AML-193 (cell line): ENCODE measurements at regions not wholly inside any gene's neighbourhood (a gene's known extent, or its start where the extent isn't known, plus 50 kb on each side); places are given as distances from the start of the nearest gene placed in this dataset.

Experiments used
- DNase-seq, 2 experiments: peaks; one replicate each; lab custom pipeline; 2025; lab: John Stamatoyannopoulos, UW

DNA sequence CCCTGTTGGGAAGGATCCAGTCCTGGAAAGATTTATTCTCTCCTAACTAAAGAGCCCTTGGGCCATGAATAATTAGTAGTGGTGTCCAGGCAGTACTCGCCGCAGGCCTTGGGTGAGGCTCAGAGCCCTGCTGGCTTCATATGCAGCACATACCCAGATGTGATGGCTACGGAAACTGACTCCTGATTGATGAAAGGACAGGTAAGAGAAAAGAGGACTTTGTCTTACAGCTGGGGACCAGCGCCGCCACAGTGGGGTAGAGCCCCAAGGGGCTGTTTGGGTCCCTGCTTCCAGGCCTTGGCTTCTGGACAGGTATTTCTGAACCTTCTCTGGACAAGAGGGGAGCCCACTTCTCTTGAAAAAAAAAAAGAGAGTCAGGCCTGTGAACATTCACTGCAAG is 1680.8 kb downstream of the EFNB2 start:
- DNase-seq, result no peak

DNA sequence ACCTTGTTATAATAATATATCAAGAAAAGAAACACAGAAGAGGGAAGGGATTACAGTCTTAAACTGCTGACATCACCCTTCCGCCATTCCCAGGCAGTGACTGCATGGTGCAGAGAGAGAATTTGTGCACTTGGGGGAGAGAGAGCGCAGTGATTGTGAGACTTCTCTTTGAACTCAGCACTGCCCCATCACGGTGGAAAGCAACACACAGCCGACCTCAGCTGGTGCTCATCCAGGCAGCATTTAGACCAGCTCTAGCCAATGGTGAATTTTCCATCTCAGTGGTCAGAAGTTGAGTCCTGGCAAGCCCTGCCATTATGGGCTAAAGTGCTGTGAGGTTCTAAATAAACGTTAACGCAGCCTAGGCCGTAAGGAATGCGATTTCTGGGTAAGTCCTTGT is 1681.5 kb downstream of the EFNB2 start:
- DNase-seq, result no peak

DNA sequence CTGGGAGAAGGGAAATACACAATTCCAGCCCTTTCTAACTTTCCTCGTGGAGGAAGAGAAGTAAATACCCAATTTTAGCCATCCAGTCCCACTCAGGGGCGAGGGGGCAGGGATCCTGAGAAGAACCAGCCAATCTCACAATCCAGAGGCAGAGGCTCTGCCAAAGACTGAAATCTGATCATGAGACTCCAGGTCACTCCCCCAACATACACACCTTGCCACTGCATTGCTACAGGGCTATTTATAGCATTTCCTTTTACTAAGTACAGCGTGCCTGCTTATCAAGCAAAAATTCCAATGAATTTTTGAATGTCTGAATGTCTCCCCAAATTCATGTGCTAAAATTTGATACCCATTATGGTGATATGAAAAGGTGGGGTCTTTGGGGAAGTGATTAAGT is 1687.5 kb downstream of the EFNB2 start:
- no peak for DNase-seq

DNA sequence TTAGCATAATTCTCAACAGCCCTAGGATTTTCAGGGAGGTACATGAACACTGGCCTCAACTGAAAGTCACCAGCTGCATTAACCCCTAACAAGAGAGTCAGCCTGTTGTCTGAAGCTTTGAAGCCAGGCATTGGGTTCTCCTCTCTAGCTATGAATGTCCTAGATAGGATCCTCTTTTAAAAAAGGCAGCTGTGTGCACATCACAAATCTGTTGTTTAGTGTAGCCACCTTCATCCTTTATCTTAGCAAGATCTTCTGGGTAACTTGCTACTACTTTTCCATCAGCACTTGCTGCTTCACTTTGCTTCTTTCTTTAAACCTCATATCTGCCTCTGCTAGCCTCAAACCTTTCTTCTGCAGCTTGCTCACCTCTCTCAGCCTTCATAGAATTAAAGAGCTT is 1692.1 kb downstream of the EFNB2 start:
- no peak for DNase-seq

DNA sequence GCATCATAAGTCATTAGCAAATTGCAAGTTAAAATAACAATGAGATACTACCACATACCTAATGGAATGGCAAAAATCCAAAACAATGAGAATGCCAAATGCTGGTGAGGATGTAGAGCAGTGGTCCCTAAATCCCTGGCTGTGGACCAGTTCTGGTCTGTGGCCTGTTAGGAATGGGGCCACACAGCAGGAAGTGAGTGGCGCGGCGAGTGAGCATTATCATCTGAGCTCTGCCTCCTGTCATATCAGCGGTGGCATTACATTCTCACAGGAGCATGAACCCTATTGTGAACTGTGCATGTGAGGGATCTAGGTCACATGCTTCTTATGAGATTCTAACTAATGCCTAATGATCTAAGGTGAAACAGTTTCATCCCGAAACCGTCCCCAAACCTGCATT is 1694.4 kb downstream of the EFNB2 start:
- no peak for DNase-seq

DNA sequence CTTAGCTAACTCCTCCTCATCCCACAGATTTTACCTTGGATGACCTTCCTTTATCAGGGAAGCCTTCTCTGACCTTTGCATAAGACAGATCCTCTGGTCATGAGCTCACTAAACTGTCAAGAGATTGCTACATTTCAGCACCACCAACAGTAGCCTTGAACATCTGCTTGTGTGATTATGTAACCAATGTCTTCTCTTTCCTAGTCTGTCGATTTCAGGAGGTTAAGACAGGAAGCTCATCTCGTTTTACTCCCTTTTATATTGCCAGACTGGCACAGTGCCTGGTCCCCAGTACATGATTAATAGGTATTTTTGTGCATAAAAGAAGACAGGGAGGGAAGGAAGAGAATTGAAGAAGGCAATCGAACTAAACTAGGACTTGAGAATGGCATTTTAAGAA is 1697.7 kb downstream of the EFNB2 start:
- peak; percentile 99 to 100 for DNase-seq

DNA sequence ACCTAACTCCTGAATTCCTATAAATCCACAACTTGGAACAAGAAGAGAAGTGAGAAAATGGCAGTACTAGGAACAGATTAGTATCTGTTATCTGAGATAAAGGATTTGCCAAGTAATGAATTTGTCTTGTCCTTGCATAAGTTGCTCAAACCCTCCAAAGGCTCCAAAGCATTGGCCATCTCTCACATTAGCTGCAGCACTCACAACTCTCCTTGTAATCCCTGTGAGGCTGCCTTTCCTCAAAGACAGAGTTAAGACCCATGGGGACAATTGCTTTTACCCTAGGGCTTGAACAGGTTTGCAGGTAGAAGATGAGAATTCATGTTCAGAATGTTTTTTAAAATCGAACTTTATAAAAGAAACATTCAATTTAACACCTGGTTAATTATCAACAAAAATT is 1702.2 kb downstream of the EFNB2 start:
- DNase-seq, result peak; percentile 37 to 47

DNA sequence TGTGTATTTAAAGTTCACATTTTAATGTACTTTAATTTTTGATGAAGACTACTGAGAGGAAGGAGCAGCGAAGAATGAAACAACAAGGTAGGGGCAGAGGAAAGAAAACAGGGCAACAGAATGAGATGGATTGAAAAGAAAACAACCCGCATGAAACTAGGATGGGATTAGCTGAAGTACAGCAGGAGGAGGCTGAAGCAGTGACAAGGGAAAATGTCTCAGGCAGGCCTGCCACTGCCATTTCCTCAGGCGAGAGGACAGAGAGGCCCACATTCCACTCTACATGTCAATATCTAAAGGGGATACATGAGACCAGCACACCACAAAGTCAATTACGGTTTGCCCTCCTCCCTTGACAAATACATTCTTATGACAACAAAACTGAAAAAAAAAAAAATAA is 1703.2 kb downstream of the EFNB2 start:
- no peak for DNase-seq

DNA sequence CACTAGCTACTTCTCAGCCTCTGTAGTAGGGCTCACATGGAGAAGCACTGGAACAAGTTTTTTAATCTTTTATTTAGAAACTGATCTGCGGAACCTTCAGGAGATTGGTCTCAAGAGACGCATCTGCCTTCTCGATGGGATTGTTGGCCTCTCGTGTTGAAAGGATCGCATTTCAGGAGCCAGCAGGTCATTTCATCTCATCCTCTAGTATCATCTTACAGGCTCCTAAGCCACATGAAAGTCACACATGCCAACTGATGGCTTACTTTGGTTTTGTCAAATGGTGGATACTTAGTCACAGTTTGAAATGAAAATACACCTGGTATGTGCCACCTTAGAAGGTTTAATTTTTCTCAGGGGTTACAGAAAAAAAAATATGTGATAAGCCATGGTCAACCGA is 1703.6 kb downstream of the EFNB2 start:
- DNase-seq, result no peak

DNA sequence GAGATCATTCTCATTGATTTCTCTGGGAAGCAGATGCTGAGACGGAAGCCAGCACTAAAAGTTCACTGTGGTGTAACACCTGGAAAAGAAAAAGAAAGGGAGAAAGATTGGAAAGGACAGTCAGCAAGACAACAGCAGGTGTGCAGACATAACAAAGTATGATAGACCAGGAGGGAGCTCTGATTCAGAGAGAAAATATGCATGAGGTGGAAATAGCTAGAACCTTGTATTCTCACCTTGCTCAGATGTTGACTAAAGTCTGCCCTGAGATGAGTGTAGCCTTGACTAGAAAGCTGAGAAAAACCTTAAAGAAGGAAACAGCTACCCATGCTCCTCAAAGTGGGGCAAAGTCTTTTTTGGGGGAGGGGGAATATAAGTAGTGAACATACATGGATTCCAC is 1711.8 kb downstream of the EFNB2 start:
- no peak for DNase-seq

DNA sequence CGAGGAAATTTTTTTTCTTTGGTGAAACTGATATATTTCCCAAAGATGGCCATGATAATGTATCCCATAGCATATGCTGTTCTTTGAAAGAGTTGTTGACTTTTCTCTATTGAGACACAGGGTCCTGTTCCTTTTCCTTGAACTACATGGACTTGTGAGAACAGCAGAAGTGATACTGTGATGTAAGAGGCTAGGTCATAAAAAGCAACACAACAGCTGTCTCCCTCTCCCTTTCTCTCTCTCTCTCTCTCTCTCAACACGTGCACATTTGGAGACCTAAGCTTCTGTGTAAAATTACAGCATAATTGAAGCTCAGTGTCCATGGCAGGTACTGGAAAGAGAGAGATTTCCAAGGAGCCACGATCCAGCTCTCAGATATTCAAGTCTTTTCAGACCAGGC is 1712.4 kb downstream of the EFNB2 start:
- no peak for DNase-seq

DNA sequence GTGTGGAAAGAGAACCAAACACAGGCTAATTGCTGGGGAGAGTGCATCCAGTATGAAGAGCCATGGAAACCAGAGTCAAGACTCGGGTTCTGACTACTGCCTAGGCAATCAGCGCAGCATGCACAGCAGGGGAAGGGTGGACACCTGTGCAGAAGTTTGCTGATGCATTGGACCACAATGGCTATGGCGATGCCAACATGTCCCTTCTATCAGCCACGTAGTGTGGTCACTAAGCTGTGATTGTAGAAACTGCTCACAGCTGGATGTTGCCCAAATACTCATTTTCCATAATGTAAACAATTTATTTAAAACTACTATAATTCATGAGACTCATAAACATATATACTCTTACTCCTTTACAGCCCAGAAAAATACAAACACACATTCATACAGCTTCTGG is 1718.2 kb downstream of the EFNB2 start:
- no peak for DNase-seq

DNA sequence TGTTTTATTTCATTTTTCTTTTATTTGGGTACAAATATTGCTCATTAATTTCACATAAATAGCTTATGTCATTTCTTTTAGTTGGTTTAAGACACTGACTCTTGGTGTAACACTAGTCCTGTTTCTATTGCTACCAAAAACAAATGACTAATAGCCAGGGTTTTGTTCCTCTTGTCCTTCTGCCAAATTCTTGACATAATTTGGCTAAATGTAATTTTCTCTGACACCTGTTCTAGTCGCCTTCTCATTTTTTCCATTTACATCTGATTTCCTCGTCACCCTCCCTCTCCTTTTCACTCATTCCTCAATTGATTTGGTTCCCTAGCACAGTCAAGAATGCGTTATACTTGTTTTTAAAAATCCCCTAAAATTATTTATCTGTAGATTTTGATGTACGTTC is 1718.7 kb downstream of the EFNB2 start:
- peak; percentile 28 to 45 for DNase-seq

DNA sequence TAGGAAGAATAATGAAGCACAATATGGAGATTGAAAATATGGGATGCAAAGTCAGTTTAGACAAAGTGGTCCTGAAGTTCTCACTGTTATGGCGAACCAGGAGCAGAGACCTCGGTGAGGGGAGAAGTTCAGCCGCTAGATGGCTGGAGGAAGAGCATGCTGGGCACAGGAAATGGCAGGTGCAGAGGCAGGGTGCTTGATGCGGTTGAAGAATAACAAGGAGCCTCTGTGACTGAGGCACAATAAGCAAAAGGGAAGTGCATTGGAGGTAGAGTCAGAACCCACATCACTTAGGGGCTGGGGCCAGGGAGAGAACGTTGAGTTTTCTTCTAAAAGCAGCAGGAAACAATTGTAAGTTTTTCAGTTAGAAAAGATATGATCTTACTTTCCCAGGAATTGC is 1725.2 kb downstream of the EFNB2 start:
- no peak for DNase-seq

DNA sequence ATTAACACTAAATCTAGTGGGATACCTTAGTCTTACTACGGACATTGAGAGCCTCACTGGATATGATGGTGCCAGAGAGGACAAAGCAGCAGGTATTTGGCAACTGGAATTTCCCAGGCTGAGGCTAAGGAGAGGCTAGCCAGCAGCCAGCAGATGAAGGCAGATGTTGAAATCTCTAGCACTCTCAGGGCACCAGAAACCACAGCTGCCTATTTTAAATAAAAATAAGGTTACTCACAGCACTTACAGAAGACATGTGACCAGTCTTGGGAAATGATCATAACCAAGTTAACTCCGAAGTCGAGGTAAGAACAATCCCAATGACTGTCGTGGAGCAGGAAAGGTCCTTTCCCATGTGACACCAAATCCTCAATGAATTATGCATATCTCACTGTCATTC is 1726.0 kb downstream of the EFNB2 start:
- DNase-seq, result peak; percentile 90 to 92

DNA sequence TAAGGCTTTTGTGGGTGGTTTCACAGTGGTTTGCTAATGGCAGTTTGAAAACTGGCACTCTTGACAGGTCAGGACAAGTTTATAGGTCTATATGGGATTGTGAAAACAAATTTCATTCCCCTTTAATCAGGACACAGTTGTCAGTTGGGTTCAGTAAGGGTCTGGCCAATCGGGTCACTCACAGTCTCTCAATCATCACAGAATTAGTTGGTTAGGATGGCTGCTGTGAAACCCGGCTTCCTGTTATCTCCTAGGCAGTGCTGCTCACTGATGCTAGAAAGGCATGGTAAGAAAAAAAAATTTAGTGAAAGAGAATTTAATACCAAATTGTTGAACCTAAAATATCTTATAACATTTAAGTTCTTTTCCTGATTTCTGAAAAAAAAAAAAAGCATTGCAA is 1730.1 kb downstream of the EFNB2 start:
- DNase-seq, result no peak

DNA sequence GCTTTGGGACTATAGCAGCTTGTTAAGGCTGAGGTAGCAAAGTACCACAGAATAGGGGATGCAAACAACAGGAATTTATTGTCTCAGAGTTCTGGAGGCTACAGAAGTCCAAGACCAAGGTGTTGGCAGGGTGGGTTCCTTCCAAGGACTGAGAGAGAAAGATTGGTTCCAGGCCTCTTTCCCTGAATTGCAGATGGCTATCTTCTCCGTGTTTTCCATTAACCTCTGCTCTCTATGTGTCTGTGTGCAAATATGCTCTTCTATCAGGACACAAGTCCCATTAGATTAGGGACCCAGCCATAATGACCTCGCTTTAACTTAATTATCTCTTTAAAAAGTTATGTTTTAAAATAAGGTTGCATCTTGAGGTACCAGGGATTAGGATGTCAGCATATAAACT is 1732.9 kb upstream of the SLC10A2 start:
- DNase-seq, result no peak

DNA sequence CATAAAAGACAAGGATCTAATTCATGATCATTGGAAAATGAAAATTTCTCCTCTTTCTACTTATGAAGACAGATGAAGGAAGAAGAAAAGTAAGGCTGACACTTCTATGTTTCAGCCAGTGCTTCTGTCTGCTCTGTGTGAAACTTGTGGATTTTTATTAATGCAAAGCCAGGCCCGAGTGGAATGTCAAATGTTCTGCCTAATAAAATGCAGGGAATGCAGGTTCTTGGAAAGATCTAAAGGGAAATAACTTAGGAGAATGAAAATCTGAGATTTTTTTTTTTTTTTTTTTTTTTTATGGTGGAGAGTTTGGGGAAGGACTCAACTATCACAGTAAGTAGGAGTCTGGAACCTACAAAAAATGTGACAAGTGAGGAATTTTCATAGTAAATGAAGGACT is 1732.3 kb upstream of the SLC10A2 start:
- no peak for DNase-seq

DNA sequence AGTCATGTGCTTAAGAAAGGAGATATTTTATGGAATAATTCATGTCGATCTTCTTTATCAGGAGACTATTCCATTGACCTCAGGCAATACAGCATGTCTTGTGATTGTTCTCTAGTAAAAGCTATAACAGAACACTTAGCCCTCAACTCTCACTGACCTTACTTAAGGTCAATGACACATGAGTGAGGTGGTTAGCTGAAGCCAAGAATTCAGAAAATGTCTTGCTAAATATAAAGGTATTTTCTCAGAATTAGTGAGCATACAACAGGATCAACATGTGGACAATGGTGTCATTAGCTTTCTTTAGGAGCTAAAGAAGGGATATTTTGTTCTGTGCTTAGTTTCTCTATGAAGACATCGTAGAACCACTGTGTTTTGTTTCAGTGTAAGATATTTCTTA is 1730.4 kb upstream of the SLC10A2 start:
- DNase-seq, result no peak

DNA sequence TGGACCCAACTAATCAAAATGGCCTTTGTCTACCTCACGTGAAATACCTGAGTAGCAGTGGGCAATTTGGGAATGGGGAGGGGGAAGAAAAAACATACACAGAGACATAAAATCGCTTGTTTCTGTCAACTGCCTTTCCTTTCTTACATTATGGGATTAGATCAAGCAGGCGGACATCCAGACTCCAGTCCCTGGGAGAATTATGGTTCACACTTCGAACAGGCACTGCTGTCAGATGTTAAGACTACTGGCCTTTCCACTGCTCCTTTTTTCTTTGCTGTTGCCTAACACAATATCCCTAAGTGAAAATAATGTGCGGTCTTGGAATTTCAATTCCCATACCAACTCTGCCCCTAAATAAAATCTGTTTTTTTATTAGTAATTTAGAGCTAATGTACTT is 1719.7 kb upstream of the SLC10A2 start:
- DNase-seq, result no peak

DNA sequence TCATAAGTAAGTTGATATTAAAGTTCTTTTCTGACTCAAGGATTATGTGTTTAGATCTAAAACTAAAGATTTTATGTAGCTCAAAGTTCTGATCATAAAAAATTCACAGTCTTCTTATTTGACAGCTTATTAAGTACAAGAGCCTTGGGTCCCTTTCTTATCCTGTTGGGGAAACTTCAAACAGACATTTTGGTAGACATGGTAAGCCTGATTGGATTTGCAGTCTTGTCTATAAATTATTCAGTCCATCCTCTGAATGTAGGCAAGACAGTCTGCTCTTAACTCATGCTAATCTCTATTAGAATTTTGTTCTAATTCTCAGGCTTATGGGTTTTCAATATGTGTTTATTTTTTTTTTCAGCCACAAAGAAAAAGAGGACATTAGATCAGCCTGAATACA is 1718.7 kb upstream of the SLC10A2 start:
- DNase-seq, result no peak

DNA sequence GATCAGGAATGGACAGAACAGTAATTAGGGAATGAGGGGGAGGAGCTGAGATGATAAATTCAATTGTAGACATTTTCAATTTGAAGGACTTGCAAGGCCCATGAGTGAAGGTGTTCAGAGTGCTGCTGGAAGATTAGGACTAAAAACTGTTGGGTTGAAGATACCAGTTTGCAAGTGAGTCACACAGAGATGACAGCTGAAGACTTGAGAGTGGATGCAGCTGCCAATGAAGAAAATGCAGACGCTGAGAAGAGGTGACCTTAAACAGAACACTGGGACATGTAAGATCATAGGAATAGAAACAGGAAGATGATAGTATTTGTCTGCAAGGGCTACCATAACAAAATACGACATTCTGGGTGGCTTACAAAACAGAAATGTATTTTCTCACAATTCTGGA is 1716.5 kb upstream of the SLC10A2 start:
- no peak for DNase-seq

DNA sequence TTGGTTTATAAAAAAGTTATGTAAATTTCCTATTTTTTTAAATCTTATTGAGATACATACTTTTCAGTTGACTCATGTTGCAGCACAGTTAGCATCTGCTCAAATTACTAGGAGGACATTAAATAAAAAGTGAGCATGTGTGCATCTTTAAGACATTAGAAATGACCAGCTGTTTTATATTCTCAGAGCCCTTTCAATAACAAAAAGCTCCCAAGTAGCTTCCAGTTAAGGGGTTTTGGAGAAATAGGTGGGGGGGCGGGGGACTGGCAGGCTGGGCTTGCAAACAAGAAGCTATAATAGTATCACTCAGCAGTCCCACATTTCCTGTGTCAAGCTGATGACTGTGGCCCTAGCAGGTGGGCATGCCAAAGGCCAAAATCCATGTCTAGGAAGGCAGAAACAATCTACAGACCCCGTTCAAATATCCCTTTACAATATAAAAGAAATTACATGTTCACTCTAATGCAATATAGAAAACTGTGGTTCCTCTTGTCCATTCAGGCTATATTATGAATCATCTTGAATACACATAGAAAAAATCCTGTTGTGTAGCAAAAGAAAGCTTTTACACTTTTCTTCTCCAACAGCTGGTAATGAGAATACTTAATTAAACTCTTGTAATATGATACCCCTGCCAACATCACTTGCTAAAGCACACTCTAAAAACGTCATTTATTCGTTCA is 1713.2 kb upstream of the SLC10A2 start:
- no peak for DNase-seq

DNA sequence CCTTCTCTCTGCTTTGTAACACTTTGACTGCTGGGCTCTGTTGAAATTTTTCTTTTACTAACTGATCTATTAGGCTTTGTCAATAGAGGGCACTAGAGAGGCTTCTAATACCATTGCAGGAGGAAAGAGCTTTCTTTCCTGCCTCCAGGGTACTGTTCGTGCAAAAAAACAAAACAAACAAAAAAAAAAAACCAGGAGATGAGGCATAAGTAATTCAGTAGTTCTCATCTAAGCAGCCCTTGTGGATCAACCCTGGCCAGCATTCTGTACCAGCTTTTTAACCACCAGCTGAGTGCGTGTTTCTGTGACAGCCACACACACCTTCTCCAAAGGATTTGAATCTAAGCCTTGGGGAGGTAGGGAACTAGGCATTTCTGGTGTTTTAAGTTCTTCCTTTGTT is 1707.6 kb upstream of the SLC10A2 start:
- peak; percentile 80 to 88 for DNase-seq

DNA sequence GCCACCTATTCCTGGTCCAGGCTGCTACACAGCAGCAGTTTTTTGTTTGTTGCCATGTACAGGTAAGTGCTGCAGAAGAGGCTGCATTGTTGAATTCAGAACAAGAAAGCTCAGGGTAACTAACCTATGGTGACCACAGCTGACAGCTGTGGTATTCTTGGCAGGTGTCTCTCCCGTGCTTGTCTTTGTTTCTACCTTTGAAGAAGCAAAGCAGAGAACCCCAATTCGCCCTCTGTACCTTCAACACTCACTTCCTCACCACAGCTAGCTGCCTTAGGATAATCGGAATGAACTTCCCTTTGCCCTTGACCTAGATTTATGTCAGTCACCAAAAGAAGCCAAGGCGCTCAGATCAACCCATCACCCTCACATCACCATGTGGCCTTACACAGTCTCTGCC is 1703.3 kb upstream of the SLC10A2 start:
- no peak for DNase-seq
